ENCODE measurements at regions not wholly inside any gene's neighbourhood (a gene's known extent, or its start where the extent isn't known, plus 50 kb on each side); places are given as distances from the start of the nearest gene placed in this dataset.

DNA sequence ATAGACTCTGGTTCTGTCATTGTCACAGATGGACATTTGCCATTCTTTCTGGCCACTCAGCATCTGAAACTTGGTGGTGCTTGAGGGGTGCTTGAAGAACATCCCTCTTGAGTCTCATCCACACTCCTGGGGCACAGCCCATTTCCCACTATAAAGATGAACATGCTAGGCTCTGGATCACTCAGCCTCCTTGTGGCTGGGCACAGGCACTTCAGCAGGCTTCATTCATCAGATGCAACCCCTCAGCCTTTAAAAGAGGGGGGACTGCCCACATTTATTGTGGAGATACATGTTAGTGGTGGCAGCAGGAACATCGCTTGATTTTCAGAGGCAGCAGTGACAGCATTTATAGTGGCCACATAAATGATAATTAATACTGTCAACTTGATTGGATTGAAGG, 124.7 kb upstream of the NIPBL start:
- Histone ChIP-seq H3K9ac (ENCODE audit: low read depth, low read length) (no peak overlapping the region), H3K4me3 (ENCODE audit: low read depth in 1 of 2, low read length in 2 of 2) (no peak overlapping the region), H3K9me3 (ENCODE audit: insufficient read depth, low read length, severe bottlenecking) (no peaks in the 10 kb centered on the region), H2AFZ (ENCODE audit: low read depth, low read length) (no peak overlapping the region), H4K20me1 (ENCODE audit: insufficient read depth, low read length) (no peaks in the 10 kb centered on the region), H3K27me3 (ENCODE audit: insufficient read depth, low read length, poor library complexity) (peaks cover 17% of the 10 kb centered on the region), H3K4me1 (ENCODE audit: insufficient read depth, low read length) (no peaks in the 10 kb centered on the region), H3K4me2 (ENCODE audit: insufficient read depth, low read length) (no peak overlapping the region), H3K27ac (ENCODE audit: low read length) (no peak overlapping the region), H3K36me3 (ENCODE audit: insufficient read depth, low read length) (no peaks in the 10 kb centered on the region), H3K79me2 (ENCODE audit: insufficient read depth, low read length) (no peaks in the 10 kb centered on the region)
- DNase-seq (no peak), ATAC-seq (ENCODE audit: insufficient read depth, low read depth) (no peak)
- no peak for TF ChIP-seq EZH2 (IDR thresholded peaks at IDR 0.05; ENCODE audit: borderline replicate concordance, low read depth, low read length, severe bottlenecking)
- TF ChIP-seq, protein P1, sequence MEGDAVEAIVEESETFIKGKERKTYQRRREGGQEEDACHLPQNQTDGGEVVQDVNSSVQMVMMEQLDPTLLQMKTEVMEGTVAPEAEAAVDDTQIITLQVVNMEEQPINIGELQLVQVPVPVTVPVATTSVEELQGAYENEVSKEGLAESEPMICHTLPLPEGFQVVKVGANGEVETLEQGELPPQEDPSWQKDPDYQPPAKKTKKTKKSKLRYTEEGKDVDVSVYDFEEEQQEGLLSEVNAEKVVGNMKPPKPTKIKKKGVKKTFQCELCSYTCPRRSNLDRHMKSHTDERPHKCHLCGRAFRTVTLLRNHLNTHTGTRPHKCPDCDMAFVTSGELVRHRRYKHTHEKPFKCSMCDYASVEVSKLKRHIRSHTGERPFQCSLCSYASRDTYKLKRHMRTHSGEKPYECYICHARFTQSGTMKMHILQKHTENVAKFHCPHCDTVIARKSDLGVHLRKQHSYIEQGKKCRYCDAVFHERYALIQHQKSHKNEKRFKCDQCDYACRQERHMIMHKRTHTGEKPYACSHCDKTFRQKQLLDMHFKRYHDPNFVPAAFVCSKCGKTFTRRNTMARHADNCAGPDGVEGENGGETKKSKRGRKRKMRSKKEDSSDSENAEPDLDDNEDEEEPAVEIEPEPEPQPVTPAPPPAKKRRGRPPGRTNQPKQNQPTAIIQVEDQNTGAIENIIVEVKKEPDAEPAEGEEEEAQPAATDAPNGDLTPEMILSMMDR (IDR thresholded peaks at IDR 0.05; ENCODE audit: borderline replicate concordance, extremely low read depth, low read length, poor library complexity, severe bottlenecking) = peak; percentile 21

DNA sequence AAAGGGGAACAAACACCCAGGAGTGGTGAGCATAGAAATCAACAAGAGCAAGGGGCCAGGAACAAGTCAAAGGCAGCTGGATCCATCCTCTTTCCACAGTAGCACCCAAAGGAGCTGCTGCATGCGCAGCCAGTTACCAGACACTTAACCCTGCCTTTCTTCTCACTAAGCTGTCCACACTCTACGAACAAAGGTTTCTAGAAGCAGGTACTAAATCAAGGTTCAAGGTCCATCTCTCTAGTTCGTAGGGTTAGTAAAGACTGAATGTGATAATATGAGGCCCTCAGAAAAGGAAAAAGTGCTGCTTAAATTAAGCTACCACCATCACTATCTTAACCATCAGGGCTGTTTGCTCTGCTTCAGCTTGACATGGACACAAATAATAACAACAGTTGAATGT, 121.2 kb upstream of the NIPBL start:
- no peak for TF ChIP-seq EZH2 (IDR thresholded peaks at IDR 0.05; ENCODE audit: borderline replicate concordance, low read depth, low read length, severe bottlenecking)
- TF ChIP-seq, protein P1 (IDR thresholded peaks at IDR 0.05; ENCODE audit: borderline replicate concordance, extremely low read depth, low read length, poor library complexity, severe bottlenecking) = no peak
- Histone ChIP-seq H3K27ac (ENCODE audit: low read length) (no peak overlapping the region), H3K4me1 (ENCODE audit: insufficient read depth, low read length) (no peaks in the 10 kb centered on the region), H3K4me3 (ENCODE audit: low read depth in 1 of 2, low read length in 2 of 2) (no peak overlapping the region), H2AFZ (ENCODE audit: low read depth, low read length) (no peak overlapping the region), H3K4me2 (ENCODE audit: insufficient read depth, low read length) (no peak overlapping the region), H3K36me3 (ENCODE audit: insufficient read depth, low read length) (no peaks in the 10 kb centered on the region), H4K20me1 (ENCODE audit: insufficient read depth, low read length) (no peaks in the 10 kb centered on the region), H3K9ac (ENCODE audit: low read depth, low read length) (no peak overlapping the region), H3K79me2 (ENCODE audit: insufficient read depth, low read length) (no peaks in the 10 kb centered on the region), H3K27me3 (ENCODE audit: insufficient read depth, low read length, poor library complexity) (peaks cover 2% of the 10 kb centered on the region), H3K9me3 (ENCODE audit: insufficient read depth, low read length, severe bottlenecking) (no peaks in the 10 kb centered on the region)
- DNase-seq = no peak
- no peak for ATAC-seq (ENCODE audit: insufficient read depth, low read depth)

DNA sequence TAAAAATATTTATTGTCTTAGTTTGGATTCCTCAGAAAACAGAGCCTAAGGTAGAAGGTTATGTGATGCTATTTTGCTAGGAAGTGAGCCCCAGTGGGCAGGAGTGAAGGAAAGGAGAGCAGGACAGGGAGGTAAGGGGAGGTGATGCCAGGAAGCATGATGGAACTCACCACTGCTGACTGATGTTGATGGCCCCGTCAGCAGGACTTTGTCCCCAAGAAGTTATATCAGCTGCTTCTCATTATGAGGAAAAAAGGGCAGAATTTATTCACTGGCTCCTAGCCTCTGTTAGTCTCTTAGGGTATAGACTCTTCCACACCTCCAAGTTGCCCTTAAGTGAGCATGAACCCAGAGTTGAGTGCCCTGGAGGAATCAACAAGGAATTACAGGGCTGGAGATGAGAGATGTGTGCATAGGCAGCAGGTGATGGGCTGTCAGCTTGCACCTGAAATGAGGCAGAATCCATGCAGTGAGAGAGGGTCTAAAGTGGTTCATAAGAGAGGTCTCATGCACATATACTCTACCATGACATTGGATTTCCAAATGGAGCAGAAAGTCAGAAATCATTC, 120.6 kb upstream of the NIPBL start:
- H3K9me3 ChIP-seq (ENCODE audit: insufficient read depth, low read length, severe bottlenecking) = no peaks in the 10 kb centered on the region
- H4K20me1 ChIP-seq (ENCODE audit: insufficient read depth, low read length) = no peaks in the 10 kb centered on the region
- H3K4me1 ChIP-seq (ENCODE audit: insufficient read depth, low read length) = no peaks in the 10 kb centered on the region
- DNase-seq = no peak
- H3K4me3 ChIP-seq (ENCODE audit: low read depth in 1 of 2, low read length in 2 of 2) = no peak overlapping the region
- H3K27me3 ChIP-seq (ENCODE audit: insufficient read depth, low read length, poor library complexity) = peaks cover 2% of the 10 kb centered on the region
- no peak overlapping the region for H3K27ac ChIP-seq (ENCODE audit: low read length)
- no peaks in the 10 kb centered on the region for H3K36me3 ChIP-seq (ENCODE audit: insufficient read depth, low read length)
- no peak for ATAC-seq (ENCODE audit: insufficient read depth, low read depth)
- no peak overlapping the region for H3K4me2 ChIP-seq (ENCODE audit: insufficient read depth, low read length)
- TF ChIP-seq EZH2 (IDR thresholded peaks at IDR 0.05; ENCODE audit: borderline replicate concordance, low read depth, low read length, severe bottlenecking) = no peak
- TF ChIP-seq, protein P1 (IDR thresholded peaks at IDR 0.05; ENCODE audit: borderline replicate concordance, extremely low read depth, low read length, poor library complexity, severe bottlenecking) = no peak
- H2AFZ ChIP-seq (ENCODE audit: low read depth, low read length) = no peak overlapping the region
- no peaks in the 10 kb centered on the region for H3K79me2 ChIP-seq (ENCODE audit: insufficient read depth, low read length)
- H3K9ac ChIP-seq (ENCODE audit: low read depth, low read length) = no peak overlapping the region

DNA sequence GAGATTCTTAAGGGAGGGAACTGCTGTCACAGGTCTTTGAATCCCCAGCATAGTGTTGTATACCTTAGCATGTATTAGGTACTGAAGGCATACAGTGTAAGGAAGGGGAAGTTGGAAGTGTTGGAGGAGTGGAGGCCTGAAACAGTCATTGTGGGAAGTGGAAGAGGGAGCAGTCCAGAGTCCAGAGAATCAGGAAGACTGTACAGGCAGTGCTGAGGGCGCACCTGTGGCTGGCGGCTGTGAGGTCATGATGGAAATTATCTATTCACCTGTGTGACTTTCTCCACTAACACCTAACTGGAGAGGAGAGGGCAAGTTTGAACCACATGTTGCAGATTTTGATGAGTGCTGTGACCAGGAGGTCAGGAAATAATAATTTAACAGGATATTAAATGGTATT, 119.7 kb upstream of the NIPBL start:
- Histone ChIP-seq H3K4me2 (ENCODE audit: insufficient read depth, low read length) (no peak overlapping the region), H3K9me3 (ENCODE audit: insufficient read depth, low read length, severe bottlenecking) (no peaks in the 10 kb centered on the region), H3K79me2 (ENCODE audit: insufficient read depth, low read length) (no peaks in the 10 kb centered on the region), H3K9ac (ENCODE audit: low read depth, low read length) (no peak overlapping the region), H3K27ac (ENCODE audit: low read length) (no peak overlapping the region), H3K36me3 (ENCODE audit: insufficient read depth, low read length) (no peaks in the 10 kb centered on the region), H4K20me1 (ENCODE audit: insufficient read depth, low read length) (no peaks in the 10 kb centered on the region), H3K4me3 (ENCODE audit: low read depth in 1 of 2, low read length in 2 of 2) (no peak overlapping the region), H3K4me1 (ENCODE audit: insufficient read depth, low read length) (no peaks in the 10 kb centered on the region), H2AFZ (ENCODE audit: low read depth, low read length) (no peak overlapping the region), H3K27me3 (ENCODE audit: insufficient read depth, low read length, poor library complexity) (peaks cover 6% of the 10 kb centered on the region)
- TF ChIP-seq EZH2 (IDR thresholded peaks at IDR 0.05; ENCODE audit: borderline replicate concordance, low read depth, low read length, severe bottlenecking) = no peak
- TF ChIP-seq, protein P1 (IDR thresholded peaks at IDR 0.05; ENCODE audit: borderline replicate concordance, extremely low read depth, low read length, poor library complexity, severe bottlenecking) = no peak
- DNase-seq (no peak), ATAC-seq (ENCODE audit: insufficient read depth, low read depth) (no peak)
